GM13976 (cell line): ENCODE measurements at regions not wholly inside any gene's neighbourhood (a gene's known extent, or its start where the extent isn't known, plus 50 kb on each side); places are given as distances from the start of the nearest gene placed in this dataset.

Source experiments
- DNase-seq: peaks from one replicate; pipeline ENCODE4 v3.0.0; 2012; ENCODE audit warnings: low spot score
- CTCF ChIP-seq: IDR thresholded peaks from 2 replicates; pipeline ENCODE4 v1.5.1; 2012; ENCODE audit warnings: borderline replicate concordance, mild to moderate bottlenecking; ENCODE audit not compliant: insufficient read depth; ENCODE audit errors: extremely low read depth, missing control alignments, control extremely low read depth
- in situ Hi-C: fragments of 300-500 bp; cut with MboI; formaldehyde crosslinking; loops from one replicate; pipeline ENCODE4 v1.12.0; 2022; ENCODE audit warnings: low sequenced_read_pairs, mixed read lengths, inconsistent platforms; ENCODE audit not compliant: unreplicated experiment

DNA sequence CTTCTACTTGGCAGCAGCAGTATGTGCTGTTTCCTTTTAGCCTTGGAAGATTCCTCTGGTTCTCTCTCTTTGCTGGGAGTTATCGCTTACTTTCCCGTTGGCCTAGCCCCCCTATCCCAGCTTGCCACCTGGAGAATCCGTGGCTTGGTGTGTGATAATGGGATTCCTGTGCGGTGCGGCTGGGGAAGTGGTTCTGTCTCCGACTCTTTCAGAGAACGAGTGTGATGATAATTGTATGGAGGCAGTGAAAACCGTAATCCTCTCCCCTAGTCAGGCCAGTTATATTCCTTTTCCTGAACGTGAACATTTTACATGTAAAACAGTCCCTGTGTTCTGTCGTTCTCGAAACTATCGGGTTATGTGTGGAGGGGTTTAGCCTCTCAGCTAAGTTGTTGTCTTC lies 300.1 kb upstream of the C2CD4B start:
- DNase-seq = no peak
- no peak for TF ChIP-seq CTCF
- in situ Hi-C loops = no loop called here

DNA sequence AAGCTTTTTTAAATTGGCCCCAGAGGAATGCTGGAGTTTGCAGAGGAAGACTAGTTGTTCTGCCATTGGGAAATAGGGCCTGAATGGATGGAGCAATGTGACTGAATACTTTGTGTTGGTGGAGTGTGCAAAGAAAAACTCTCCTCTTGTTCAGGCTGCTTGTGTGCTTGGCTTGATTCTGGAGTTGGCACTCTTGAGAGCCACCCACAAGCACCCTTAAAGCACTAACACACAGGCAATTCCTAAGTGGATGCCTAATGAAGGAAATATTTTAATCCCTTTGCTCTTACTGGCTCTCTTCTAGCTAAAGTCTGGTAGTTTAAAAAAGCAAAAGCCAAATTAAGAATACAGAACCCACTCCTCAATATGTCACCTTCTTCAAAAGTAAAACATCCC lies 304.4 kb upstream of the C2CD4B start:
- no peak for TF ChIP-seq CTCF
- in situ Hi-C loops = no loop called here
- no peak for DNase-seq

DNA sequence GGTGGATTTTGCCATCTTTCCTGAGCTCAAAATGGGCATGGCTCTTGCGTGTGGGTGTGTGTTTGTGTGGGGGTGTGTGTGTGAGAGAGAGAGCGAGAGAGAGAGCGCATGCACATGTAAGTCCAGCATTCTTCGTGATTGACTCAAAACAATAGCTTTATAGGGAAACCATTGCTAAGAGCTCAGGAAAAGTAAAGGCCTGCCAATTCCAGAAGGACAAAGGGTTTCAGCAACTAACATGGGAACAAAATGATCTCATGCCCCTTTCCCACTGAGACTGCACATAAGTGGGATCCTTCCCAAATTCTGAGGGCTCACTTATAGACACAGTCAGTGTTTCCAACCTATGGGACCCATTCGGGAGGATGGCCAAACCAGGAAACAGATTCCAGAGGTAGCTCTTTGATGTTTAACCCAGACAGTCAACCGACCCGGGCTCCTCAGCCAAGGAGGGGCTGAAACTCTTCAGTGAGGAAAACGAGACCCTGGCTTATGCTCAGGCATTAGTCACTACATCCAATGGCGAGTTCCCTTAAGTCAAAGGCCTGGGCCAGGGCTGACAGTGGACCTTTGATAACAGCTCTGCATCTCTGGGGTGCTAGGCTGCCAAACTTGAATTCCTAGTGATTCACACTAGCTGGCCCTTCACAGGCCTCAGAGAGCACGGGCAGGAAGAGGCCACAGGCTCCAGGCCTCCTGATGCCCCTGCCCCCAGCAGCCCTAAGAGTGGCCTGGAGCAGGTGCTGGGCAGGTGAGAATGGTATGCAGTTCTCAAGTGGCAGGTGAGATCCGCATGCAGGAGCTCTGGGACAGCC lies 305.0 kb upstream of the C2CD4B start:
- no peak for DNase-seq
- in situ Hi-C loops = no loop called here

DNA sequence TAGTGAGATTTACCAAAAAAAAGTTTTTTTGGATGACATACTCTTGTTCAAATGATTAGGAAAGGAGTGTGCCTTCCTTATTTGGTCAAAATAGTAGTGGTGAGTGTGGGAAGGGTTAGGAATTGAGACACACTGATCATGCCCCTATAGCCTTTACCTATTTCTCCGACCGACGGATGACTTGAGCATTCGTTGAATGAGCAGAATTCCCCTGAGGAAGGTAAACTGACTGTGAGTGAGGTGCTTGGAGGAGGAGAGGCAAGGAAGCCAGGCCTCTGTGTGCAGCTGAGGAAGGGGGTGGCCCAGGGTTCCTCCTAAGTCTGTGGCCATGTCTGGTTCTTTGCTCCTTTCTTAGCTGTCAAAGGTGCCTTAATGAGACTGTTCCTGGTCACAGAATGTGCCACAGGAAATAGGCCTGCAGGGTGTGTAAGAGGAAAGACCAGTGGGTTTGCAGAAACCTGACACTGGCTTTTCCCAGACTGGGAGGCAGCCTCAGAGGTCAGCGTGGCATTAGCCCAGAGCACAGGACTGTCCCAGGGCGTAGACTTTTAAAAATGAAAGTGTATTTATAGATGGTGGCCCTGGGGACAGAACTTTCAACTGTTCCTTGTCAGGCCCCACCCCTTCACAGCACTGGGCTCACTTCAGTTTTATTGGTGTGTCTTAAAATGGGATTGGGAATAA lies 307.7 kb upstream of the C2CD4B start:
- no peak for DNase-seq
- in situ Hi-C loops = no loop called here
- no peak for TF ChIP-seq CTCF

More for the DNA sequence above, 305.0 kb upstream of the C2CD4B start:
- no peak for TF ChIP-seq CTCF

DNA sequence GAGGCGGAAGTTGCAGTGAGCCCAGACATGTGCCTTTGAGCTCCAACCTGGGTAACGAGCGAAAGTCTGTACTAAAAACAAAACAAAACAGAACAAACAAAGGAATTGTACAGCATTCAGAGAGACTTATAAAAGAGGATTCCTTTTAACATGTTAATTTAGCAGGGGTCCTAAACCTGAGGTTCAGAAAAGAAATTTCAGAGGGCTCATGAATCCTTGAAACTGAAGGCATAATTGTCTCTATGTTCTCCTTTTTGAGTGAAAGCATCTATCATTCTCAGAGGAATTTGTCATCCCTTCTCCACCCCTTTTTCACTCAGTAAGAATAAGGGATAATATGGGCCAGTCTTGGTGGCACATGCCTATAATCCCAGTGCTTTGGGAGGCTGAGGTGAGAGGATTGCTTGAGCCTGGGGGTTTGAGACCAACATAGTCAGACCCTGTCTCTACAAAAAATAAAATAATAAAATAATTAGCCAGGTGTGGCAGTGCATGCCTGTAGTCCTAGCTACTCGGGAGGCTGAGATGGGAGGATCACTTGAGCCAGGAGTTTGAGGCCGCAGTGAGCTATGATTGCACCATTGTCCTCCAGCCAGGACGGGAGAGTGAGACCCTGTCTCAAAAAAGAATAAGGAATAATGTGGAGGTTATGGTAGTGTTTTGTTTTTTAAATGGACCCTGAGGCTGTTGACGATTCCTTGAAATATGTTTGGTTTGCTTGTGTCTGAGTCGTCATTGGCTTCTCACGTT lies 309.1 kb upstream of the C2CD4B start:
- DNase-seq = no peak
- TF ChIP-seq CTCF = no peak
- in situ Hi-C loops = no loop called here

DNA sequence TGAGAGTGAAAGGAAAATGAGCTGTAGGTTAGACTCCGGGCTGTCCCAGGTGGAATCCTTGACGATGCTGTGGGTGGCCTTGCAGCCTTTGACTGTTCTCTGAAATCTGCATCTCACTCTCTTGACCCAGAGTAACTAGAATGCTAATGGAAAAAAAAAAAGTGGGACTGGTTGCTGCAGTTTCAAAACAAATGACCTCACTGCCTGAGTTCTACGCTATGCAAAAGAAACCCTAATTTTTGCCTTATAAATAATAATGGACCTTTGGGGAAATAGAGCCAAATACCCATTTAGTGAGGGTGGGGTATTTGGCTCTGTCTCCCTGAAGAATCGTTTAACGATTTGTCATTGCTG lies 309.7 kb upstream of the C2CD4B start:
- no peak for TF ChIP-seq CTCF
- in situ Hi-C loops = no loop called here
- DNase-seq = no peak
